ENCODE measurements at regions not wholly inside any gene's neighbourhood (a gene's known extent, or its start where the extent isn't known, plus 50 kb on each side); places are given as distances from the start of the nearest gene placed in this dataset.

- ATAC-seq = no peak
- H3K36me3 ChIP-seq = no peaks in the 10 kb centered on the region
- H3K27ac ChIP-seq = no peak overlapping the region
- no peak for TF ChIP-seq CTCF (IDR thresholded peaks at IDR 0.05)
- H3K4me1 ChIP-seq = no peaks in the 10 kb centered on the region
- DNase-seq = no peak
- H3K9me3 ChIP-seq = peaks cover 0 to 90% of the 10 kb centered on the region in 2 donors
- no peak overlapping the region for H3K4me3 ChIP-seq
- intact Hi-C loops (cut with DNase I) = no loop called here
- H3K27me3 ChIP-seq = no peaks in the 10 kb centered on the region
Measured at GRCh38 chr19:27660428-27660827, 1552.5 kb downstream of the UQCRFS1 start.

GRCh38 chr19:27657271-27658051, 1555.5 kb downstream of the UQCRFS1 start:
- Histone ChIP-seq H3K9me3 (peaks cover 0 to 89% of the 10 kb centered on the region in 2 donors), H3K27ac (no peak overlapping the region), H3K4me1 (no peaks in the 10 kb centered on the region), H3K36me3 (no peaks in the 10 kb centered on the region), H3K27me3 (no peaks in the 10 kb centered on the region), H3K4me3 (no peak overlapping the region)
- DNase-seq (peak in 1 of 4 donors; percentile 41), ATAC-seq (no peak)
- intact Hi-C loops (cut with DNase I) = no loop called here
- TF ChIP-seq CTCF (IDR thresholded peaks at IDR 0.05) = no peak

- Histone ChIP-seq H3K36me3 (no peaks in the 10 kb centered on the region), H3K9me3 (peaks cover 0 to 94% of the 10 kb centered on the region in 2 donors), H3K27ac (no peak overlapping the region), H3K27me3 (no peaks in the 10 kb centered on the region), H3K4me3 (no peak overlapping the region), H3K4me1 (no peaks in the 10 kb centered on the region)
- ATAC-seq (no peak), DNase-seq (no peak)
- TF ChIP-seq CTCF (IDR thresholded peaks at IDR 0.05) = no peak
- intact Hi-C loops (cut with DNase I) = no loop called here
Measured at GRCh38 chr19:27654266-27654990, 1558.5 kb downstream of the UQCRFS1 start.

GRCh38 chr19:27652796-27653195, 1560.2 kb downstream of the UQCRFS1 start:
- no peak for ATAC-seq
- no peak for TF ChIP-seq CTCF (IDR thresholded peaks at IDR 0.05)
- intact Hi-C loops (cut with DNase I) = no loop called here
- no peaks in the 10 kb centered on the region for H3K36me3 ChIP-seq
- no peaks in the 10 kb centered on the region for H3K4me1 ChIP-seq
- no peak overlapping the region for H3K27ac ChIP-seq
- H3K9me3 ChIP-seq = peaks cover 0 to 94% of the 10 kb centered on the region in 2 donors
- DNase-seq = no peak
- H3K4me3 ChIP-seq = no peak overlapping the region
- H3K27me3 ChIP-seq = no peaks in the 10 kb centered on the region

- intact Hi-C loops (cut with DNase I) = no loop called here
- ATAC-seq (no peak), DNase-seq (no peak)
- peaks cover 0 to 94% of the 10 kb centered on the region in 2 donors for H3K9me3 ChIP-seq
- H3K27ac ChIP-seq = no peak overlapping the region
- H3K4me3 ChIP-seq = no peak overlapping the region
- H3K4me1 ChIP-seq = no peaks in the 10 kb centered on the region
- H3K27me3 ChIP-seq = no peaks in the 10 kb centered on the region
- no peaks in the 10 kb centered on the region for H3K36me3 ChIP-seq
- TF ChIP-seq CTCF (IDR thresholded peaks at IDR 0.05) = no peak
Measured at GRCh38 chr19:27652281-27652680, 1560.7 kb downstream of the UQCRFS1 start.

Measured in left lung (tissue), 4 donors.